Cardiac fibroblast (primary cell): ENCODE measurements at regions not wholly inside any gene's neighbourhood (a gene's known extent, or its start where the extent isn't known, plus 50 kb on each side); places are given as distances from the start of the nearest gene placed in this dataset.
"Not testable (repeated sequence)": the region's sequence is repeated elsewhere in the genome, so short reads cannot be mapped to it uniquely, and the experiment has no call there.

Experiments used
- DNase-seq, 2 donors: peaks; one replicate each; pipeline versions ENCODE4 v3.0.0 to v3.0.0-alpha.2; 2010; ENCODE audit warnings: low read depth in 2 of 2
- H3K4me3 ChIP-seq, 2 donors: replicated peaks in 1 of 2; 1 replicate in 1 of 2; 2 replicates in 1 of 2; pipeline ENCODE4 v1.5.1; 2011; ENCODE audit warnings: low read depth in 2 of 2, low read length in 2 of 2, mild to moderate bottlenecking in 2 of 2, moderate library complexity in 1 of 2
- CTCF ChIP-seq: IDR thresholded peaks from one replicate; pipeline ENCODE4 v1.5.1; 2011; ENCODE audit warnings: low read depth, mild to moderate bottlenecking, low read length, inconsistent platforms

GRCh38 chr1:58223522-58223921 is 323.0 kb downstream of the OMA1 start:
- no peak for TF ChIP-seq CTCF
- no peak overlapping the region for H3K4me3 ChIP-seq
- no peak for DNase-seq

GRCh38 chr1:58220836-58221472 is 325.6 kb downstream of the OMA1 start:
- H3K4me3 ChIP-seq: no peak overlapping the region
- no peak for DNase-seq
- no peak for TF ChIP-seq CTCF

GRCh38 chr1:58216169-58216568 is 330.4 kb downstream of the OMA1 start:
- H3K4me3 ChIP-seq, DNase-seq: not testable (repeated sequence)

GRCh38 chr1:58214674-58215073 is 331.9 kb downstream of the OMA1 start:
- TF ChIP-seq CTCF: no peak

GRCh38 chr1:58211869-58212268 is 334.7 kb downstream of the OMA1 start:
- no peak overlapping the region for H3K4me3 ChIP-seq
- DNase-seq: no peak
- no peak for TF ChIP-seq CTCF

More at GRCh38 chr1:58214674-58215073, 331.9 kb downstream of the OMA1 start:
- no peak overlapping the region for H3K4me3 ChIP-seq
- DNase-seq: no peak

- H3K4me3 ChIP-seq: no peak overlapping the region
- DNase-seq: no peak
- no peak for TF ChIP-seq CTCF
Measured at GRCh38 chr1:58209575-58209974, 337.0 kb downstream of the OMA1 start.

GRCh38 chr1:58206749-58207148 is 339.8 kb downstream of the OMA1 start:
- no peak for DNase-seq
- no peak for TF ChIP-seq CTCF
- H3K4me3 ChIP-seq: no peak overlapping the region
